Heart left ventricle (tissue), 16 donors: ENCODE measurements at regions not wholly inside any gene's neighbourhood (a gene's known extent, or its start where the extent isn't known, plus 50 kb on each side); places are given as distances from the start of the nearest gene placed in this dataset.

Experiments used
- ATAC-seq, 4 donors: fragments of 200-7000 bp; cut with Tn5 transposase; one replicate each; pipeline ENCODE4 v1.9.1; 2020 to 2022; ENCODE audit warnings: moderate library complexity in 4 of 4, mild to moderate bottlenecking in 3 of 4, moderate number of reproducible peaks in 1 of 4
- DNase-seq, 5 donors: peaks; one replicate each; pipeline ENCODE4 v3.0.0-alpha.2; 2020
- H3K27ac ChIP-seq, 12 donors: fragments of 200-600 bp; sonication (generic) in 4 of 12; one replicate each; pipeline versions ENCODE4 v1.5.0 to v1.8.0; 2016 to 2022; ENCODE audit warnings: mild to moderate bottlenecking in 2 of 12
- H3K27me3 ChIP-seq, 9 donors: fragments of 200-600 bp; sonication (generic) in 2 of 9; one replicate each; pipeline versions ENCODE4 v1.5.1 to v1.8.0; 2016 to 2022; ENCODE audit warnings: mild to moderate bottlenecking in 3 of 9
- H3K36me3 ChIP-seq, 9 donors: fragments of 200-600 bp; sonication (generic) in 2 of 9; one replicate each; pipeline versions ENCODE4 v1.5.0 to v1.8.0; 2018 to 2022; ENCODE audit warnings: mild to moderate bottlenecking in 2 of 9
- H3K4me1 ChIP-seq, 12 donors: fragments of 200-600 bp; sonication (generic) in 4 of 12; one replicate each; pipeline versions ENCODE4 v1.5.0 to v1.8.0; 2016 to 2022; ENCODE audit warnings: mild to moderate bottlenecking in 3 of 12
- H3K4me3 ChIP-seq, 12 donors: fragments of 200-600 bp; sonication (generic) in 4 of 12; one replicate each; pipeline versions ENCODE4 v1.5.0 to v1.8.0; 2017 to 2022; ENCODE audit warnings: mild to moderate bottlenecking in 9 of 12, moderate library complexity in 4 of 12
- H3K9me3 ChIP-seq, 12 donors: fragments of 200-600 bp; sonication (generic) in 4 of 12; one replicate each; pipeline versions ENCODE4 v1.5.0 to v1.8.0; 2016 to 2022; ENCODE audit warnings: mild to moderate bottlenecking in 1 of 12
- POLR2A ChIP-seq, 2 donors: fragments of 450-650 bp; IDR thresholded peaks; one replicate each; pipeline ENCODE4 v1.6.1; 2017; ENCODE audit warnings: antibody characterized with exemption in 2 of 2, mild to moderate bottlenecking in 2 of 2, moderate library complexity in 2 of 2
- WGBS, 4 donors: extraction: QIAGEN DNeasy Blood & Tissue Kit in 2 of 4; methylation state at CpG; one replicate each; pipeline versions ENCODE4 v1.1.5 to v1.1.7; 2013 to 2018; 5-methylcytosine and 5-hydroxymethylcytosine counted together
- intact Hi-C, 10 donors: fragments of 100-400 bp; cut with DNase I; formaldehyde crosslinking; loops; one replicate each; pipeline versions ENCODE4 v1.11.1 to v1.14.2; 2022
- TF ChIP-seq, protein P1 (sequence below), 12 donors: fragments of 200-600 bp; sonication (generic) in 4 of 12; IDR thresholded peaks; one replicate each; pipeline versions ENCODE4 v1.5.0 to v1.8.0; 2018 to 2022; ENCODE audit warnings: antibody characterized with exemption in 12 of 12, mild to moderate bottlenecking in 5 of 12
- donor health status: ischemic (EF 13 %, LVEDD 7.1; RV severe dilation, severe dysfunction).
- donor health status: healthy with polysubstance abuse.
- donor health status: DM: no; HTN: yes; CAD: no.
- donor health status: DM: no; HTN: no; CAD: no.
- donor health status: ischemic (EF 25% LVEDD 6.9; RV normal size, moderate dysfunction).
- donor health status: ischemic (EF 25% LVEDD 5.7; RV mildly dilated, moderate dysfunction).
- donor health status: healthy.
- donor health status: DM: yes; HTN: yes; CAD: no.
- donor health status: ischemic (EF 35%, LVEDD 5.7; RV mildly dilated, moderate dysfunction).
- donor health status: nonischemic (EF 11% LVEDD 7.7; RV severe dilation, severe dysfunction).
- donor health status: DM: yes; HTN: yes; CAD: no.
- donor health status: PGD.
- donor health status: ischemic (EF 29% LVEDD 5.4; RV normal size, mild dysfunction).
- donor health status: nonischemic (EF 23%, LVEDD 6.1; RV moderate dilation, normal function).

- H3K9me3 ChIP-seq: no peaks in the 10 kb centered on the region
- H3K27ac ChIP-seq: no peak overlapping the region
- WGBS, 4 donors: 89 to 94% (median 90%) methylated on average over 5 of the region's 5 CpGs
- peaks cover 0 to 6% (median 0%) of the 10 kb centered on the region in 12 donors for H3K4me1 ChIP-seq
- no peaks in the 10 kb centered on the region for H3K36me3 ChIP-seq
- intact Hi-C loops: no loop called here
- TF ChIP-seq, protein P1, sequence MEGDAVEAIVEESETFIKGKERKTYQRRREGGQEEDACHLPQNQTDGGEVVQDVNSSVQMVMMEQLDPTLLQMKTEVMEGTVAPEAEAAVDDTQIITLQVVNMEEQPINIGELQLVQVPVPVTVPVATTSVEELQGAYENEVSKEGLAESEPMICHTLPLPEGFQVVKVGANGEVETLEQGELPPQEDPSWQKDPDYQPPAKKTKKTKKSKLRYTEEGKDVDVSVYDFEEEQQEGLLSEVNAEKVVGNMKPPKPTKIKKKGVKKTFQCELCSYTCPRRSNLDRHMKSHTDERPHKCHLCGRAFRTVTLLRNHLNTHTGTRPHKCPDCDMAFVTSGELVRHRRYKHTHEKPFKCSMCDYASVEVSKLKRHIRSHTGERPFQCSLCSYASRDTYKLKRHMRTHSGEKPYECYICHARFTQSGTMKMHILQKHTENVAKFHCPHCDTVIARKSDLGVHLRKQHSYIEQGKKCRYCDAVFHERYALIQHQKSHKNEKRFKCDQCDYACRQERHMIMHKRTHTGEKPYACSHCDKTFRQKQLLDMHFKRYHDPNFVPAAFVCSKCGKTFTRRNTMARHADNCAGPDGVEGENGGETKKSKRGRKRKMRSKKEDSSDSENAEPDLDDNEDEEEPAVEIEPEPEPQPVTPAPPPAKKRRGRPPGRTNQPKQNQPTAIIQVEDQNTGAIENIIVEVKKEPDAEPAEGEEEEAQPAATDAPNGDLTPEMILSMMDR (IDR thresholded peaks at IDR 0.05): no peak
- DNase-seq (no peak), ATAC-seq (no peak)
- H3K4me3 ChIP-seq: no peak overlapping the region
- no peaks in the 10 kb centered on the region for H3K27me3 ChIP-seq
These were observed 91.5 kb upstream of the KCNE2 start for GRCh38 chr21:34272321-34272720.

- H3K27ac ChIP-seq: no peak overlapping the region
- H3K4me3 ChIP-seq: no peak overlapping the region
- H3K9me3 ChIP-seq: no peaks in the 10 kb centered on the region
- no peak for TF ChIP-seq POLR2A (IDR thresholded peaks at IDR 0.05)
- TF ChIP-seq, protein P1 (IDR thresholded peaks at IDR 0.05): no peak
- 42 to 68% (median 51%) methylated on average over 2 of the region's 2 CpGs for WGBS, 4 donors
- ATAC-seq (no peak), DNase-seq (no peak)
- H3K36me3 ChIP-seq: no peaks in the 10 kb centered on the region
- intact Hi-C loops: no loop called here
- H3K27me3 ChIP-seq: no peaks in the 10 kb centered on the region
- peaks cover 0 to 6% (median 0%) of the 10 kb centered on the region in 12 donors for H3K4me1 ChIP-seq
These were observed 89.8 kb upstream of the KCNE2 start for GRCh38 chr21:34274001-34274400.

DNA sequence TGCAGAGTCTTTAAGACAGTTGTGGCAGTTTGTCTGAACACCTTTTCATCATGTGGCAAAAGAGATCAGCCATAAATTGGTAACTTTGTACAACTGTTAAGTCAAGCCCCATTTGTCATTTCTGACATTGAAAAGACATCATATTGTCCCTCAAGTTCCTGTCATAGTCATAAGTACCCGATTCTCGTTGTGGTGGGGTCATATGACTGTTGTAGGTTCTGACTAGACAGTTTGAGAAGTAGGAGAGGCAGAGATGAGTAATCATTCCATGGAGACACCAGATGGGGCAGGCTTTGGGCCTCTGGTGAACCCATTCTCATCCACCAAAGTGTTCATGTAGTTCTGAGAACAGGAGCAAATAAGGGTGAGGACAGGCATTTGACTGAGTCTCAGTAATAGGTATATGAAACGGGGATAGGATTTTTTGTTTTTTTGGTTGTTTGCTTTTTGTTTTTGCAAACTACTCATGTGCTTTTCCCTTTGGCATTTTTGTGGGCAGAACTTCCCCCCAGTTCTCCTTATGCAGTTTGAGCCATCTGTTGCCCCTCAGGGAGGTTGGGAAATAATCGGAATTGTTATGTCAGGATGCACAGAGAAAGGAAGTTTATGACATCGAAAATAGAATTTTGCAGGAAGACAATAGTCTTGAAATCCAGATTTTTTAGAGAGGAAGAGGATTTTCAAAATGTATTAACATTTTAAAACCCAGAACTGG lies 86.9 kb upstream of the KCNE2 start:
- Histone ChIP-seq H3K27me3 (no peaks in the 10 kb centered on the region), H3K4me1 (peaks cover 0 to 12% (median 0%) of the 10 kb centered on the region in 12 donors), H3K36me3 (no peaks in the 10 kb centered on the region), H3K9me3 (no peaks in the 10 kb centered on the region), H3K4me3 (no peak overlapping the region), H3K27ac (no peak overlapping the region)
- ATAC-seq (no peak), DNase-seq (no peak)
- intact Hi-C loops: no loop called here
- TF ChIP-seq, protein P1 (IDR thresholded peaks at IDR 0.05): no peak
- no peak for TF ChIP-seq POLR2A (IDR thresholded peaks at IDR 0.05)
- WGBS, 4 donors: 60 to 74% (median 72%) methylated on average over 5 of the region's 5 CpGs

GRCh38 chr21:34278451-34278850 lies 85.4 kb upstream of the KCNE2 start:
- intact Hi-C loops: no loop called here
- H3K36me3 ChIP-seq: no peaks in the 10 kb centered on the region
- no peak for DNase-seq
- no peaks in the 10 kb centered on the region for H3K27me3 ChIP-seq
- ATAC-seq: no peak
- no peak overlapping the region for H3K4me3 ChIP-seq
- no peak for TF ChIP-seq POLR2A (IDR thresholded peaks at IDR 0.05)
- TF ChIP-seq, protein P1 (IDR thresholded peaks at IDR 0.05): no peak
- 95 to 98% (median 96%) methylated on average over 3 of the region's 3 CpGs for WGBS, 4 donors
- no peaks in the 10 kb centered on the region for H3K9me3 ChIP-seq
- H3K27ac ChIP-seq: no peak overlapping the region
- peaks cover 0 to 12% (median 0%) of the 10 kb centered on the region in 12 donors for H3K4me1 ChIP-seq
